T-cell (primary cell): ENCODE measurements at regions not wholly inside any gene's neighbourhood (a gene's known extent, or its start where the extent isn't known, plus 50 kb on each side); places are given as distances from the start of the nearest gene placed in this dataset.

ENCODE experiments used
- ATAC-seq, 4 experiments: fragments of 200-7000 bp in 3 of 4; fragments of 150-1000 bp in 1 of 4; cut with Tn5 transposase; replicated peaks in 1 of 4; 1 replicate in 3 of 4; 2 replicates in 1 of 4; pipeline ENCODE4 v1.10.0; 2021; ENCODE audit warnings: moderate library complexity in 3 of 4, mild to moderate bottlenecking in 2 of 4, moderate number of reproducible peaks in 1 of 4
- CTCF ChIA-PET, 2 donors: fragments of 300-600 bp; sonication (Branson Sonifier 250); formaldehyde crosslinking; loops; one replicate each; lab custom pipeline; 2022; ENCODE audit warnings: antibody characterized with exemption in 2 of 2; lab: Charles Lee
- POLR2A ChIA-PET, 2 donors: fragments of 300-600 bp; sonication (Branson Sonifier 250); formaldehyde crosslinking; loops; one replicate each; lab custom pipeline; 2022; ENCODE audit warnings: antibody characterized with exemption in 2 of 2; lab: Charles Lee
- DNase-seq, 35 experiments: peaks; one replicate each; pipeline versions ENCODE4 v3.0.0 to v3.0.0-alpha.2; 2013 to 2023
- H3K27ac ChIP-seq: one replicate; pipeline ENCODE4 v1.5.1; 2013; ENCODE audit warnings: low read length
- H3K27me3 ChIP-seq, 2 experiments: replicated peaks in 1 of 2; 1 replicate in 1 of 2; 2 replicates in 1 of 2; pipeline versions ENCODE4 v1.6.1 to v1.7.0; 2013; ENCODE audit warnings: low read length in 1 of 2, mixed read lengths in 1 of 2; ENCODE audit not compliant: control insufficient read depth in 2 of 2, insufficient read depth in 2 of 2; ENCODE audit errors: extremely low read depth in 1 of 2
- H3K36me3 ChIP-seq, 2 donors: 1 replicate in 1 of 2; 2 replicates in 1 of 2; pipeline versions ENCODE4 v1.6.1 to v1.7.0; 2013; ENCODE audit warnings: low read length in 1 of 2; ENCODE audit not compliant: control insufficient read depth in 2 of 2, insufficient read depth in 1 of 2; ENCODE audit errors: extremely low read depth in 1 of 2
- H3K4me1 ChIP-seq, 2 experiments: 1 replicate in 1 of 2; 2 replicates in 1 of 2; pipeline versions ENCODE4 v1.6.1 to v1.7.0; 2013; ENCODE audit warnings: low read length in 2 of 2, mixed read lengths in 1 of 2; ENCODE audit not compliant: insufficient read depth in 2 of 2, control insufficient read depth in 1 of 2; ENCODE audit errors: extremely low read depth in 1 of 2
- H3K4me3 ChIP-seq, 2 donors: 1 replicate in 1 of 2; 2 replicates in 1 of 2; pipeline versions ENCODE4 v1.5.1 to v1.7.0; 2013; ENCODE audit warnings: mild to moderate bottlenecking in 2 of 2, low read length in 1 of 2, moderate library complexity in 1 of 2; ENCODE audit not compliant: control insufficient read depth in 1 of 2; ENCODE audit errors: extremely low read depth in 1 of 2
- H3K9me3 ChIP-seq: 2 replicates; pipeline ENCODE4 v1.7.0; 2013
- H3K27ac Mint-ChIP-seq, 2 donors: one replicate each; pipeline ENCODE4 v1.8.0; 2020 to 2021; ENCODE audit warnings: mild to moderate bottlenecking in 2 of 2, mixed read lengths in 2 of 2
- H3K27me3 Mint-ChIP-seq, 2 donors: one replicate each; pipeline ENCODE4 v1.8.0; 2021 to 2022; ENCODE audit warnings: mixed read lengths in 2 of 2
- H3K36me3 Mint-ChIP-seq: one replicate; pipeline ENCODE4 v1.8.0; 2021; ENCODE audit warnings: mixed read lengths
- H3K4me1 Mint-ChIP-seq, 3 donors: one replicate each; pipeline ENCODE4 v1.8.0; 2020 to 2022; ENCODE audit warnings: mixed read lengths in 3 of 3, mild to moderate bottlenecking in 1 of 3
- H3K4me3 Mint-ChIP-seq, 3 donors: one replicate each; pipeline ENCODE4 v1.8.0; 2020 to 2022; ENCODE audit warnings: mild to moderate bottlenecking in 3 of 3, mixed read lengths in 3 of 3, moderate library complexity in 3 of 3
- H3K9me3 Mint-ChIP-seq, 3 donors: one replicate each; pipeline ENCODE4 v1.8.0; 2020 to 2022; ENCODE audit warnings: mixed read lengths in 3 of 3
- WGBS: methylation state at CpG from one replicate; pipeline ENCODE4 v1.1.5; 2013; ENCODE audit warnings: missing lambda C conversion rate; ENCODE audit not compliant: insufficient coverage; 5-methylcytosine and 5-hydroxymethylcytosine counted together

GRCh38 chr5:7016999-7017747 lies 303.9 kb downstream of the TENT4A start:
- H3K4me1 ChIP-seq: no peaks in the 10 kb centered on the region
- ATAC-seq: no peak
- H3K9me3 Mint-ChIP-seq: peaks cover 6 to 20% (median 7%) of the 10 kb centered on the region in 3 donors
- ChIA-PET POLR2A (no interaction called here), CTCF (no interaction called here)
- H3K4me3 Mint-ChIP-seq: no peak overlapping the region
- H3K27ac ChIP-seq: no peak overlapping the region
- H3K27ac Mint-ChIP-seq: no peak overlapping the region
- H3K27me3 ChIP-seq: no peaks in the 10 kb centered on the region
- WGBS: 68% methylated on average over 5 of the region's 10 CpGs
- no peaks in the 10 kb centered on the region for H3K9me3 ChIP-seq
- DNase-seq: no peak
- H3K36me3 Mint-ChIP-seq: no peaks in the 10 kb centered on the region
- no peaks in the 10 kb centered on the region for H3K4me1 Mint-ChIP-seq
- H3K4me3 ChIP-seq: no peak overlapping the region
- H3K36me3 ChIP-seq: no peaks in the 10 kb centered on the region
- H3K27me3 Mint-ChIP-seq: peaks cover 0 to 2% of the 10 kb centered on the region in 2 donors

- Histone ChIP-seq H3K27ac (no peak overlapping the region), H3K4me1 (no peaks in the 10 kb centered on the region), H3K9me3 (no peaks in the 10 kb centered on the region), H3K36me3 (no peaks in the 10 kb centered on the region), H3K4me3 (no peak overlapping the region), H3K27me3 (no peaks in the 10 kb centered on the region)
- Mint-ChIP-seq H3K36me3 (no peaks in the 10 kb centered on the region), H3K27me3 (peaks cover 0 to 2% of the 10 kb centered on the region in 2 donors), H3K27ac (no peak overlapping the region), H3K4me1 (no peaks in the 10 kb centered on the region), H3K4me3 (no peak overlapping the region), H3K9me3 (peaks cover 6 to 28% (median 10%) of the 10 kb centered on the region in 3 donors)
- ATAC-seq (no peak), DNase-seq (no peak)
- 80% methylated on average over 2 of the region's 5 CpGs for WGBS
- CTCF ChIA-PET: no interaction called here
- POLR2A ChIA-PET: no interaction called here
These were observed 305.0 kb downstream of the TENT4A start for GRCh38 chr5:7018198-7018597.

GRCh38 chr5:7018601-7019000 lies 305.4 kb downstream of the TENT4A start:
- Histone ChIP-seq H3K9me3 (no peaks in the 10 kb centered on the region), H3K27ac (no peak overlapping the region), H3K36me3 (no peaks in the 10 kb centered on the region), H3K27me3 (no peaks in the 10 kb centered on the region), H3K4me1 (no peaks in the 10 kb centered on the region), H3K4me3 (no peak overlapping the region)
- Mint-ChIP-seq H3K4me1 (no peaks in the 10 kb centered on the region), H3K9me3 (peaks cover 9 to 32% (median 12%) of the 10 kb centered on the region in 3 donors), H3K4me3 (no peak overlapping the region), H3K27me3 (peaks cover 0 to 2% of the 10 kb centered on the region in 2 donors), H3K36me3 (no peaks in the 10 kb centered on the region), H3K27ac (no peak overlapping the region)
- ChIA-PET POLR2A (no interaction called here), CTCF (no interaction called here)
- ATAC-seq (no peak), DNase-seq (no peak)

- Mint-ChIP-seq H3K4me3 (no peak overlapping the region), H3K27ac (no peak overlapping the region), H3K4me1 (no peaks in the 10 kb centered on the region), H3K36me3 (no peaks in the 10 kb centered on the region), H3K9me3 (peaks cover 0 to 7% (median 3%) of the 10 kb centered on the region in 3 donors), H3K27me3 (peaks cover 3 to 4% of the 10 kb centered on the region in 2 donors)
- Histone ChIP-seq H3K9me3 (no peaks in the 10 kb centered on the region), H3K27me3 (no peaks in the 10 kb centered on the region), H3K36me3 (no peaks in the 10 kb centered on the region), H3K27ac (no peak overlapping the region), H3K4me3 (no peak overlapping the region), H3K4me1 (no peaks in the 10 kb centered on the region)
- ATAC-seq: no peak
- ChIA-PET POLR2A (no interaction called here), CTCF (no interaction called here)
- DNase-seq: no peak
- WGBS: no CpG with 5 or more reads among the region's 2 CpGs
These were observed 323.1 kb downstream of the TENT4A start for GRCh38 chr5:7036192-7036835.

- peaks cover 3 to 4% of the 10 kb centered on the region in 2 donors for H3K27me3 Mint-ChIP-seq
- Histone ChIP-seq H3K9me3 (no peaks in the 10 kb centered on the region), H3K4me3 (no peak overlapping the region), H3K27ac (no peak overlapping the region), H3K36me3 (no peaks in the 10 kb centered on the region), H3K4me1 (no peaks in the 10 kb centered on the region), H3K27me3 (no peaks in the 10 kb centered on the region)
- POLR2A ChIA-PET: no interaction called here
- no peak for ATAC-seq
- peaks cover 0 to 6% (median 1%) of the 10 kb centered on the region in 3 donors for H3K9me3 Mint-ChIP-seq
- H3K4me3 Mint-ChIP-seq: no peak overlapping the region
- H3K36me3 Mint-ChIP-seq: no peaks in the 10 kb centered on the region
- no CpG with 5 or more reads among the region's 4 CpGs for WGBS
- no peaks in the 10 kb centered on the region for H3K4me1 Mint-ChIP-seq
- no peak overlapping the region for H3K27ac Mint-ChIP-seq
- CTCF ChIA-PET: no interaction called here
- DNase-seq: no peak
These were observed 325.8 kb downstream of the TENT4A start for GRCh38 chr5:7039074-7039473.

- no peaks in the 10 kb centered on the region for H3K4me1 Mint-ChIP-seq
- H3K9me3 ChIP-seq: no peaks in the 10 kb centered on the region
- DNase-seq (no peak), ATAC-seq (no peak)
- H3K27ac Mint-ChIP-seq: no peak overlapping the region
- H3K27me3 ChIP-seq: no peaks in the 10 kb centered on the region
- no peak overlapping the region for H3K4me3 ChIP-seq
- no peaks in the 10 kb centered on the region for H3K36me3 ChIP-seq
- no peaks in the 10 kb centered on the region for H3K36me3 Mint-ChIP-seq
- 100% methylated on average over 1 of the region's 2 CpGs for WGBS
- no peak overlapping the region for H3K27ac ChIP-seq
- H3K4me1 ChIP-seq: no peaks in the 10 kb centered on the region
- peaks cover 0 to 4% (median 0%) of the 10 kb centered on the region in 3 donors for H3K9me3 Mint-ChIP-seq
- H3K4me3 Mint-ChIP-seq: no peak overlapping the region
- POLR2A ChIA-PET: no interaction called here
- H3K27me3 Mint-ChIP-seq: peaks cover 3 to 4% of the 10 kb centered on the region in 2 donors
- CTCF ChIA-PET: no interaction called here
These were observed 326.9 kb downstream of the TENT4A start for GRCh38 chr5:7040111-7040510.
